WTC11 (cell line): ENCODE measurements at regions not wholly inside any gene's neighbourhood (a gene's known extent, or its start where the extent isn't known, plus 50 kb on each side); places are given as distances from the start of the nearest gene placed in this dataset.

Experiments used
- ARID4B ChIP-seq: sonication (generic); formaldehyde crosslinking; IDR thresholded peaks from 2 replicates; pipeline ENCODE4 v1.8.0; 2023; ENCODE audit warnings: missing genetic modification reagents, mild to moderate bottlenecking, borderline replicate concordance
- ATF3 ChIP-seq: sonication (generic); formaldehyde crosslinking; conservative IDR thresholded peaks from 2 replicates; pipeline ENCODE4 v1.8.1; 2022; ENCODE audit warnings: mild to moderate bottlenecking, missing genetic modification reagents
- CTCF ChIP-seq: fragments of 200-600 bp; IDR thresholded peaks from 2 replicates; pipeline ENCODE4 v1.8.0; 2022; ENCODE audit warnings: antibody characterized with exemption
- E2F1 ChIP-seq: sonication (generic); formaldehyde crosslinking; IDR thresholded peaks from 2 replicates; pipeline ENCODE4 v1.8.0; 2022; ENCODE audit warnings: mild to moderate bottlenecking, missing genetic modification reagents
- ESRRA ChIP-seq: sonication (generic); formaldehyde crosslinking; IDR thresholded peaks from 2 replicates; pipeline ENCODE4 v1.8.1; 2022; ENCODE audit warnings: mild to moderate bottlenecking, missing genetic modification reagents, borderline replicate concordance
- NFYB ChIP-seq: sonication (generic); formaldehyde crosslinking; conservative IDR thresholded peaks from 2 replicates; pipeline ENCODE4 v1.8.0; 2022; ENCODE audit warnings: low read depth, missing genetic modification reagents
- PRDM15 ChIP-seq: sonication (generic); formaldehyde crosslinking; IDR thresholded peaks from 2 replicates; pipeline ENCODE4 v1.8.0; 2022; ENCODE audit warnings: missing genetic modification reagents
- ZNF532 ChIP-seq: fragments of 250-450 bp; sonication (Bioruptor Pico); IDR thresholded peaks from 2 replicates; pipeline ENCODE4 v1.9.0; 2021; ENCODE audit warnings: mild to moderate bottlenecking, borderline replicate concordance

DNA sequence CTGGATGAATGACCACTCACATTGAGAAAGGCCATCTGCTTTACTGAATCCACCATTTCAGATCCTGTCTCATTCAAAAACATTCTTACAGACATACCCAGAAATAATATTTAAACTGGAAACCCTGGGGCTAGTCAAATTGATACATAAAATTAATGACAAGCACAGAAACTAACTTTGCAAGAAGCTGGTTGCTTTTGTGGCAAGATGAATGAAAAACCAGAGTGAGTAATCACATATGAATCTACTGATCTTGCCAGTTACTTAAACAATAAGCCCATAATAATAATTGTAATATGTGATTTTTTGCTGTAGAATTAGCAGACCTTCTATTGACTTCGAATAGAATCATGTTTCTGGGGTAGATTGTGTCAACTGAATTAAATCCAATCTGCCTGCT is 235.1 kb downstream of the PPARGC1A start:
- TF ChIP-seq ESRRA (CRISPR knock-in tag) (no peak), NFYB (no peak), ATF3 (CRISPR knock-in tag) (no peak), PRDM15 (no peak), ARID4B (CRISPR knock-in tag) (no peak), ZNF532 (CRISPR knock-in tag) (no peak), CTCF (no peak), E2F1 (no peak)
